ENCODE measurements at regions not wholly inside any gene's neighbourhood (a gene's known extent, or its start where the extent isn't known, plus 50 kb on each side); places are given as distances from the start of the nearest gene placed in this dataset.

GRCh38 chr12:89884416-89884898 lies 175.8 kb upstream of the ATP2B1 start:
- TF ChIP-seq CTCF (IDR thresholded peaks at IDR 0.05) (no peak), POLR2A (IDR thresholded peaks at IDR 0.05) (no peak)
